Stimulated activated CD8-positive, alpha-beta memory T cell treated with anti-CD3 and anti-CD28 coated beads, Interleukin-7, amount 100 ng/mL, for 1 hour (primary cell): ENCODE measurements at regions not wholly inside any gene's neighbourhood (a gene's known extent, or its start where the extent isn't known, plus 50 kb on each side); places are given as distances from the start of the nearest gene placed in this dataset.

ENCODE experiments used
- DNase-seq, 2 donors: peaks; one replicate each; pipeline ENCODE4 v3.0.0-alpha.2; 2020; ENCODE audit warnings: low read depth in 2 of 2

DNA sequence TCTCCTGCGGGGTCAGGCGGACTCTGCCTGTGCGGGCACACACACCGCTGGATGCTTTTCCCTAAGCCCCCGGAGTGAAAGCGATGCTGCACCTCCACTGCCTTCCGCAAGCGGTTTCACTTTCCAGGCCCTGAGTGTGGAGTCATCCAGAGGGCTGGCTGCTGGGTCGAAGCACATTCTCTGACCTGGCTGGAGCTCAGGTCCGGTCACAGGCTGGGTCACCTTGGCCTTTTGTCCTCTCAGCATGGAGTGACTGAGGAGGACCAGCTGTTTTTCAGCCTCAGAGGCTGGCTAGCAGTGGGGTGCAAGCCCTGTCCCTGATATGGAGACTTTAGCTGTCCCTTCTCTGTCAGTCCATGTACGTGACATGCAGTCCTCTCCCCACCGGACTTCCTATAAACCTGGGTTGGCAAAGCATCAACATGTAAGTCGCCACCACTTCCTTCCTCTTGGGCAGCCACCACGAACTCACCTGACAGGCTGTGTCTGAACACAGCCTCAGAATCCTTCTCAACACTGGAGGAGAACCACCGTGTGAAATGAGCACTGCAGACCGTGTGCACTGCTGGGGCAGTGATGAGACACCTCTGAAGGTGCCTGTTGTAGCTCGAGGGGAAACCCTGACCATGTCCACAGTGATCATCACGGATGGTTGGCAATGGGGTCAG lies 51.3 kb downstream of the GADD45G start:
- DNase-seq = no peak

DNA sequence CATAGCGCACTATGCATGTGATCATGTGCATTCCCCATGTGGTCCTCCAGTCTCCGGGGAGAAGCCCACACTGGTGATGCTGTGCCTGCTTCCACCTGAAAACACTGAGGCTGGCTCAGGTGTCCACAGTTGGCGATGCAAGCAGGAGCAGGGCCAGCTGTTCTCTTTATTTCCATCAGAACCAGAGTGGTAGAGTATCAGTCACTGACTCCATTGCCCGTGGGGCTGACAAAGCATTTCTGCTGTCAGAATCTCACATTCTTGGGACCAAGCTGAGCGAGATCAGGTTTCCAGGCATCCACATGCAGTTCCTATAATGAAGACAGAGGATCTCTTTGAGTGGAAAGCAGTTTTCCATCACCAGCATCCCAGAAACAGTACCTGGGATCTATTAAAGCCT lies 52.5 kb downstream of the GADD45G start:
- DNase-seq = no peak

DNA sequence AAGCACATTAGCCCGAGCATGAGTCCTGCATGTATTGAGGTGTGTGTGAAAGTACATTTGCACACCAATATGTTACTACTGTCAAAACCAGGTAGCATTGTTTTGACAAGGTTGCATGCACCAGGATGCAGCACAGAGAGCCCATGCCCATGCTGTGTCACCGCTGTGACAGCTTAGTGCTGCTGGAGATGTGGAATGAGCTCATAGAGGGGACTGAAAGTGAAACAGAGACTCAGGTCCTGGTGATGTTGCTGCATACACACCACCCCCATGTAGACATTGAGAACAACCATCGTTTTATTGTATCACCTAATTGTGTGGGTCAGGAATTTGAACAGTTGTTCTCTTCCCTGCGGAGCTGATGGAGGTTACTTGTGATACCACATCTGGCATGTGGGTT lies 53.0 kb downstream of the GADD45G start:
- no peak for DNase-seq

- no peak for DNase-seq
Measured at GRCh38 chr9:89658401-89658800, 53.6 kb downstream of the GADD45G start.

- no peak for DNase-seq
Measured at GRCh38 chr9:89658931-89659330, 54.1 kb downstream of the GADD45G start.

GRCh38 chr9:89659473-89659872 lies 54.7 kb downstream of the GADD45G start:
- no peak for DNase-seq

DNA sequence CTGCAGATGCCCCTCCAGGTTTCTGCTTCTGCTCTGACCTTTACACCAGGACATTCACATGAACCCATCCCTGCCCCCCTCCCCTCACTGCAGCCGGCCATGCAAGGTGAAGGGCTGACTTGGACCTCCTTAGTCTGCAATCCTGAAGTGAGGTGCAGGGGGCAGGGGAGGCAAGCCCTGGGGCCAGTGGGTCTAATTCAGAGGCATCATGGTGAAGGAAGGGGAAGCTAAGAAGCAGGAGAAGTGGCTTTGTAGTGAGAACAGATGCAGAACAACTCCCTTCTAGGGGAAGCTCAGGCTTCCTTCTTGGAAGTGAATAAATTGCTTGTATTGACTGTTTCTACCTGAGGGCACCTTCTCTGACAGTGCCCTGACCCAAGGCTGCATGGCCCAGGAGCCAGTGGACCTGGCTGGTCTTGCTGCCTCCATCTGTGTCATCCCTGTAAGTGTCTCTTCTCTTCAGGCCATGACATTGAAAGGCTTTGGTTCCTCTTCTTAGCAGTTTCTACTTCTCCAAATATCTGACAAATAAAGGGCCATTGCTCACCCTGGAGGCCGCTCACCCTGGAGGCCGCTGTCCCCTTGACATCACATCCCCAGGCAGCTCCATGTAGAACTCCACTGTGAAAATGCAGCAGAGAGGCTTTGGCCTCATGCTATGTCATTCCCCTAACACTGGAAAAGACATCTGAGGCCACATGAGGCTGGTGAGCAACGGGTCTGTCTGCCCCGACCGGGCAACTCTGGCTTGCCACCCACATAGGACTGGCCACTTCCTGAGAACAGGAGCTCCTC lies 55.3 kb downstream of the GADD45G start:
- no peak for DNase-seq

- no peak for DNase-seq
Measured at GRCh38 chr9:89661391-89661949, 56.7 kb downstream of the GADD45G start.

DNA sequence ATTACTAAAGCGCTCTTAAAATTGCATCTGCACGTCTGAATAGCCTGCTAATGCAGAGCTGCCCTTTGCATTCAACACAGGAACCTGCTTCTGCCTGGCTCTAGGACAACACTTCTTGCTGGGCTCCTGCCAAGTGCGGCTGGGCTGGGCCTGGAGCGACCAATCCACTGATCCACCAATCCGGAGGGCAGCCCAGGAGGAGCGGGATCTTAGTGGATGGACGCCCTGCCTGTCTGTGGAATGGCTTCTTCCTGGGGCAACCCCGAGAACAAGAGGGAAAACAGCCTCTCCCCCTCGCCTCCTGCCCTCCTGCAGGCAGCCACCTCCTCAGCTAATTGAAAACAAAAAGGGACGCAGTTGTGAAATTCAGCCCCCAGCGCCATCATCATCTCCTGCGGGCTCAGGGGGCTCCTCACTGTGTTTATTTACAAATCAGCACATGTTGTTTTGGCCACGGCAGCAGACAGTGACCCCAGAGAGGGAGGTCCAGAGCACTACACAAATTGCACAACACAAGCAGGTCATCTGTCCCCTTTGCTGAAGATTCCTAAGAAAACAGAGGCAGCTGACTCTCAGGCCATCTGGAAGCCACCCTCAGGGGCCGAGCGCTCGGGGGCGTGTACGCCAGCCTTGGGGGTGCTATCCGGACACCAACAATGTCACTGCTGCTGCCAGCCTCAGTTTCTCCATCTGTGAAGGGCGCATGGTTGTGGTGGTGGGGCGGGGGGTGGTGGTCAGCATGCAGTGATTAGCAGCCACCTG lies 57.3 kb downstream of the GADD45G start:
- no peak for DNase-seq

DNA sequence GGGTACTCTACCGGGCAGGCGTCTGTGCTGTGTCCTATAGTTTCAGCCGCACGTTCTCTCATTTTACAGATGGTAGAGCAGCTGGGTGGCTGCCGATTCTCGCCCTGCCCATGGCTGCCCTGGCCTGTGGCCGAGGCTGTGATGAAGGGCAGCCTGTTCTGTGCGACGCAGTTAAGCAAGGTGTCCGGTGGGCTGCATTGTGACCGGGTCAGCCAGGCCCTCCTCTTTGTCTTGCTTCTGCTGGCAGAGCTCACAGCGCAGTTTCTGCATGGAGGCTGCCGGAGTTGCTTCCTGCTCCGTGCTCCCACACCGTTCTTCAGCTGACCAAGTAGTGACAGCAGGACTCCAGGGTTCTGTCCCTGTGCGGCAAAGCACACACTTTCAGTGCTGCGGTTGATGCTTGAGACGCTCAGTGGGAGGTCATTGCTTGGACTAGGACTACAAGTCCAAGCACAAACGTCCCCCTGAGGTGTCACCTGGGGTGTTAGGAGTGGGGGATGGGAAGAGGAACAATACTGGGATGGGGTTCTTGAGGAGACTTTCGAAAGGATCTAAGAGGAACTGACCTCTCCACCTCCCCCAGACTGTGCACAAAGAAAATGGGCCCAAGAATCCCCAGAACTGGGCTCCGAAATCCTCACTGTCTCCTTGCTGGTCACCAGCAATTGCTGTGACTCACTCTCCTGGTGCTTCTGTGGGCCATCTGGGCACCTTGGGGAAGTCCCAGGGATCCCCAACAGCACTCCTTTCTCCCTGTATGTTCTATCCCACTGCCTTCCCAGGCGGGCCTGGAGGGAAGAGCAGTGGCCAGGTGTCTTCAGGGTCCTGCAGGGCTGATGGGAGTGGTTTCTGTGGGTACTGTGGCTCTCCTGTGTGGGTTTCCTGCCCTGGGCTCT lies 58.2 kb downstream of the GADD45G start:
- DNase-seq = no peak

DNA sequence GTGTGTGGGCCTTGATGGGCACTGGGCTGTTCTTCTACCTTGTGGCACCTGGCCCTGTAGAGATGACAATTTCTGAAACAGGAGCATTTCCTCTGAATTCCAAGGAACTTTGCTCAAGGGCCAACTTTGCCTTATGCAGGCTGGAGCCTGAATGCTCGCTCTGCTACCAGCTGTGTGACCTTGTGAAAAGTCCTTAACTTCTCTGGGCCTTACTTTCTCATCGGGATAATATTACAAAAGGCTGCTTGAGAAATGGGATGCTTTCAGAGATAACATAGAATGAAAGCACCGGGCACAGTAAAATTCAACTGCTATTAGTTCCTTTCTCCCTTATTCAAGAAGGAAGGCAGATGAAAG lies 58.8 kb downstream of the GADD45G start:
- DNase-seq = no peak

- no peak for DNase-seq
Measured at GRCh38 chr9:89664010-89664409, 59.2 kb downstream of the GADD45G start.

DNA sequence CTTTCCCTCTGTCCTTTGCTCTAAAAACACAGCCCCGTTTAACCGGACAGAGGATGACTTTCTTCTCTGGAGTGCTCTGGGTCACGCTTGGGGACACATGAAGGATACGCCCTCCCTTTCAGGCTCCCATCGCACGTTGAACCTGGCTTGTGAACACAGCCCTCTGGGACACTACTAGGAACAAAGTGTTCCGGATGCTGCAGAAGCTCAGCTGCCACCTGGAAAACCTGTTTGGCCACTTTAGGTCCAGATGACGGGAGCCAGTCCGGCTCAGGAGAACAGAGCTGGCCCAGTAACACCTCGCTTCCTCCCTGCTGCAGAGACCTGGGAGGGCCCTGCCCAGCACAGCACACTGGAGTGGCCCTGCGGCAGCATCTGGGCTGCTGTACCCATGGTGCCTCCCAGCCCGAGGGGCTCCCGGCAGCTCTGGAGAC lies 60.1 kb downstream of the GADD45G start:
- no peak for DNase-seq

GRCh38 chr9:89666364-89666763 lies 61.6 kb downstream of the GADD45G start:
- DNase-seq = no peak

DNA sequence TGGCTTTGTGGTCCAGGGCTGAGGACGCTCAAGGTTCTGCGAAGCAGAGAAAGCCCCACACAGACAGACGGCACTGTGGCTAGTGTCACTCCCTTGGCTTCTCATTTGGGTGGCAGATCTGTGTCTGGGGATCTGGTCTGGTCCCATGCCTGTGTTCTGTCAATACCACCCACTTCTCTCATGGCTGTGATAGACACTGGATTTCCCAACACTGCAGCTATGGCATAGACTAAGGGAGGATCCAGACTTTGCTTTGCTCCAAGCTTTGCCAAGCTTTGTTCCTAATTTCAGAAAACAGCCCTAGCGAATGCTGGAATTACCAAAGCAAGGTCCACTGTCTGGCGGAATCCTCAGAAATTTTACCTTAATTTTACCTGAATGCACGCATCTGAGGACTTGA lies 62.1 kb downstream of the GADD45G start:
- no peak for DNase-seq

DNA sequence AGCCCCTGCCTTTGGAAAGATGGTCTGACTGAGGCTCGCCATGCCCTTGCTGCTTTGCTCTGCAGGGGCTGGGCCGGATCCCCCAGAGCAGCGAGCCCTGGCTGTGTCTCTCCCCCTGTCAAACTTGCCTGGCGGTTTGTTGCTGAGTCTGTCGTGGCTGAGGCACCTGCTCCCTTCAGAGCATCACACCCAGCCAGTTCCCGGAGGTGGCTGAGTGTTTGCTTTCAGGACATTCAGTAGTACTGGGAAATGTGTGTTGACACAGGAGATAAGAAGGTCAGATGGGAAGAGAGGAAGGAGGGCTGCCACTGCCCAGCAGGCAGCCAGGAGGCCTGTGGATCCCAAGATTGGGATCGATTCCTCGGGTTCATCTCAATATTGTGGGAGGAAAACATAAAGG lies 62.9 kb downstream of the GADD45G start:
- DNase-seq = no peak

GRCh38 chr9:89668216-89668865 lies 63.5 kb downstream of the GADD45G start:
- no peak for DNase-seq

DNA sequence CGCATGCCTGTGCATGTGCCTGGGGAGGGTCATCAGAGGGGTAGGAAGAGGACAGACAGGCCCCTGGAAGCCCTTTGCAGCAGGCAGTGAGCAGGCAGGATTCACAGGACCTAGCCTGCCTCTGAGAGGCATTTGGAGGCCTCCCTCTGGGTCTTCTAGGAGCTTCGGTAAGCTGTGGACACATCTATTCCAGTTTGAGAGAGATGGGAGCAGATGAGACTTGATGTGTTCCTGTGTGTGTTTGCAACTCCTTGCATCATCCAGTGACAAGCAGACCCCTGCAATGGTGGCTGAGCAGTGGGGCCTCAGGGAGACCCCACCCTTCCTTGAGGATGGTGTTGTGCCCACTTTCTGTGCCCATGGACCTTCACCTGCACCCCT lies 64.0 kb downstream of the GADD45G start:
- DNase-seq = no peak

DNA sequence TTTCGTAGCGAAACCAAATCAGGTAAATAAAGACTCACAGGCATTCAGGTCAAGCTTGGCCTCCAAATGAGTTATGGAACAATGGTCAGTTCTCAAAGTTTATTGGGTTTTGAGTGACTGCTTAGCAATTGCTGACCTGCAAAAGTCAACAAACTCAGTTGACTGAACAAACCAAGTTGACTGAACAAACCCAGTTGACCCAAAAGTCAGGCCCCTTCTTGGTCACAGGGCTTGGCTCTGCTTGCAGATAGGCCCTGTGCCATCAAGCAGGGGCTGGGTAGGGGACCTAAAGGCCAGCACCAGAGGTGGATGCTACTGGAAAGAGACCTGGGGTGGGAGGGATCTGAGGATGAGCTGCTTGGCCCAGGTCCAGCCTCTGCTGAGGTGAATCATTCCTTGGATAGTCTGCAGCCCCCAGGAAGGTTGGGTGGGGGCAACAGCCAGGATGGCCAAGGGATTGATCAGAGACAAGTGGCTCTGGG lies 64.6 kb downstream of the GADD45G start:
- DNase-seq = no peak

GRCh38 chr9:89670114-89670513 lies 65.3 kb downstream of the GADD45G start:
- no peak for DNase-seq
